Stimulated activated CD4-positive, alpha-beta T cell treated with anti-CD3 and anti-CD28 coated beads, Interleukin-12 subunit alpha, Interleukin-12 subunit beta, amount 100 ng/mL, for 4 hours (primary cell): ENCODE measurements at regions not wholly inside any gene's neighbourhood (a gene's known extent, or its start where the extent isn't known, plus 50 kb on each side); places are given as distances from the start of the nearest gene placed in this dataset.
"Not testable (repeated sequence)": the region's sequence is repeated elsewhere in the genome, so short reads cannot be mapped to it uniquely, and the experiment has no call there.

ENCODE experiments used
- DNase-seq: peaks from one replicate; pipeline ENCODE4 v3.0.0-alpha.2; 2020

GRCh38 chr14:57060276-57060955 is 208.3 kb downstream of the EXOC5 start:
- peak; percentile 24 for DNase-seq

DNA sequence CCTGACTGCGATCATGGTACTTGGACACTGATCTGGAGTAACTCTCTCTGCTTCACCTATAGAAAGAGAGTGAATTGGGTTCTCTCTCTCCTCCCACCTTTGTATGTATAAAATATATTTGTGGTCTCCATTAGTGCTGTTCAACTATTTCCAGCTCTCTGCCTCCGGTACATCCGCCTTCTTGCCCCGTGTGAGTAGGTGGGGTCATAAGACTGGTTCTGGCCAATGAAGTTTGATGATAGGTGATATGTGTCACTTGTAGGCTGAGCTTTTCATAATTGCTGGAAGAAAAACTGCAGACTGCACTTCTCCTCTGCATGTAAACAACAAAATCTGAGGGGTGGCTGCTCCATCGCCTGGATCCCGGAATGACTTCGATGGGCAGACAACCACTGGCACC is 210.4 kb downstream of the EXOC5 start:
- DNase-seq: no peak

GRCh38 chr14:57057803-57058202 is 210.9 kb downstream of the EXOC5 start:
- no peak for DNase-seq

DNA sequence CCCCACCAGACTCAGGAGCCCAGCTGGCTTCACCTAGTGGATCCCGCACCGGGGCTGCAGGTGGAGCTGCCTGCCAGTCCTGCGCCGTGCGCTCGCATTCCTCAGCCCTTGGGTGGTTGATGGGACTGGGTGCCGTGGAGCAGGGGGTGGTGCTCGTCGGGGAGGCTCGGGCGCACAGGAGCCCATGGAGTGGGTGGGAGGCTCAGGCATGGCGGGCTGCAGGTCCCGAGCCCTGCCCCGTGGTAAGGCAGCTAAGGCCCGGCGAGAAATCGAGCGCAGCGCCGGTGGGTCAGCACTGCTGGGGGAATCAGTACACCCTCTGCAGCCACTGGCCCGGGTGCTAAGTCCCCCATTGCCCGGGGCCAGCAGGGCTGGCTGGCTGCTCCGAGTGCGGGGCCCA is 212.2 kb downstream of the EXOC5 start:
- DNase-seq: not testable (repeated sequence)

DNA sequence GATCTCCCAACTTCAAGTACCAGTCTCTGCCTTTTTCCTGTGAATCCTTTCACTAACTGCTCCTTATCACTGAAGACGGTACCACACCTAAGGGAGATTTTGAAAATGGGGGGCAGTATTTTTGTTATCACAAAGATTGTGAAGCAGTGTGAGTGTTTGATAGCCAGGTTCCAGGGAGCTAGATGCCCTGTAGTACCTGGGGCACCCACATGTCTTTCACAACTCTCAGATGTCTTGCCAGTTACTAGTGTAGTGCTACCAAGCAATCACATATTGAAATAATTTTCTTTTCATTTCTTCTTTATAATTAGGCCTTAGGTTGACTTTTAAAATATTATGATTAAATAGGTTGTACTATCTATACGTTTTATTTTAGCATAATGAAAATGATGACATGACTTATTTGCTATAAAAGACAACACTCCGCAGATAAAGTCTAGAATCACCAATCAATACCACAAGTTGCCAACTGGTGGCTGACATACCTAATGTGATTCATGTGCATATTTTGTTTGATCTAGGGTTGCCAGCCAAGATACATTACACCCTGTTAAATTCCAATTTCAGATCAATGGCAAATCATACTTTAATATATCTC is 215.9 kb downstream of the EXOC5 start:
- no peak for DNase-seq

GRCh38 chr14:57051633-57052032 is 217.1 kb downstream of the EXOC5 start:
- DNase-seq: no peak

DNA sequence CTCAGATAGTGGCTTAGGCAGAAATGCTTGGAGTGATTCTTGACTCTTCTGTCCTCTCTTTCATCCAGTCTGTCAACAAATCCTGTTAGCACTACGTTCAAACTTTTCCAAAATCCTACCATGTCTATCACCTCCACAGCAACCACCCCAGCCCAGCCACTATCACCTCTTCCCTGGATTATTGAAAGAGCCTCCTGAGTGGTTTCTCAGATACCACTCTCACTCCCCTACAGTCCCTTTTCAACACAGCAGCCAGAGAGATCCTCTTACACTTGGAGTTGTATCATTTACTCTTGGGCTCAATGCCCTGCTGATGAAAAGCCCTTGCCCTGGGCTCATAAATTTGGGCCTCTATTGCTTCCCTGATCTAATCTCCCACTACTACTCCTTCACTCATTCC is 218.9 kb downstream of the EXOC5 start:
- no peak for DNase-seq

DNA sequence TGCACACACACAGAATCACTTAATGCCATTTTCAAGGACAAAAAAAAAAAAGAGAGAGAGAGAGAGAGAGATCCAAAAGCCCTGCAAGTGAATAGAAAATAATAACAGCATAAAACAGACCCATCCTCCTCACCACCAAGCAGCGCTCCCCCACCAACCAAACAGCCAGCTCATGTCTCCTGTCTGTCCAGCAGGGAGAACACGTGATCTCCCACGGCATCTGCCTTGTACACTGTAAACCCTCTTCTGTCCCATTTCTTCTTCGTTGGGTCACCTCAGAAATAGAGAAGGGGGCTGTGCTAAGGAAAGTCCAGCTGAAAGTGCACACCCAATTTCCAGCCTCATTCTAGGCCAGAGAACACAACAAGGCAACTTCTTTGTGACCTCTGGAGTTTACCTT is 222.5 kb downstream of the EXOC5 start:
- DNase-seq: no peak

GRCh38 chr14:57044101-57044973 is 224.4 kb downstream of the EXOC5 start:
- not testable (repeated sequence) for DNase-seq

- DNase-seq: no peak
Measured at GRCh38 chr14:57038689-57039088, 228.4 kb upstream of the OTX2 start.

DNA sequence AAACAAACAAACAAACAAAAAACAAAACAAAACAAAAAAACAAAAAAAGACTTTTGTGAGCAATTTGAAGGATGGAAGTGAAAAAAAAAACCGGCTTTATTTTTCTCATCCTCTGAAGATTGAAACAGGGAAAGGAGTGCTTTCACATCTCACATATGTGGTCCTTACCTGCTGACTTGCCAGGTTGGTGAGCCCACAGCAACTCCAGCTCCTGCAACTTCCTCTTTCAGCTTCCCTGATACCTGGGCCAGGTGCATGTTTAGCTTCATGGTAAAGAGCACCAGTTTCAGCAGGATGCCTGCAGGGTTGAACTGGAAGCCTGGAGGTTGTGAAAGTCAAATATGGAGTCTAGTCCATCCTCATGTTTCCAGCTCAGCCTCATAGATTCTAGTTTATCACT is 221.2 kb upstream of the OTX2 start:
- no peak for DNase-seq

GRCh38 chr14:57029620-57030253 is 219.5 kb upstream of the OTX2 start:
- no peak for DNase-seq

- DNase-seq: no peak
Measured at GRCh38 chr14:57025456-57025855, 215.2 kb upstream of the OTX2 start.

DNA sequence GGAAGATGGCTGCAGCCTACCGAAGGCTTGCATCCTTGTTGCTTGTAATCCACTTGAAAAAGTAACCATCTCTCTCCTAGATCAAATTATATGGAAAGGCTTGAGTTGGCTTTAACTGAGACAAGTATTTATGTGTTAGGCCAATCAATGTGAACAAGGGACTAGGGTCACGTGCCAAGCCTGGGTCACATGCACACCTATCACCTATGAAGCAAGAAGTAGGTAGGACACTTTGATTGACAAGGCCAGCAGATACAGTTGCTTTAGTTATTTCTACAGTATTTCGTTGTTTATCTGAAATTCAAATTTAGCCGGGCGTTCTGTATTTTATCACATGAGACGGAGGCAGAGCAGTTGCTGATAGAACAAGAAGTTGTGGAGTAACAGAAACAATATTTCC is 212.3 kb upstream of the OTX2 start:
- no peak for DNase-seq

- no peak for DNase-seq
Measured at GRCh38 chr14:57018065-57018464, 207.8 kb upstream of the OTX2 start.

DNA sequence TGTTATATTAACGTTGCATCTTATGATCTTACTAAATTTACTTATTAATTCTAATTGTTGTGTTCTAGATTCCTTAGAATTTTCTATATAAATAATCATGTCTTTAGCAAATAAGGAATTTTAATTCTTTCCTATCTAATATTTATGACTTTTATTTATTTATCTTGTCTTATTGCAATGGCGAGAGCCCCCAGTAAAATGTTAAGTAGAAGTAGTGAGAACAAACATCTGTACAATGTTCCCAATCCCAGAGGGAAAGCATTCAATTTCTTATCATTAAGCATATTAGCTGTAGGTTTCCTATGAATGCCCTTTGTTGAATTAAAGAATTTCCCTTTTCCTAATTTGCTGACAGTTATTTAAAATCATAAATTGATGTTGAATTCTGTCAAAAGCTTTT is 203.7 kb upstream of the OTX2 start:
- no peak for DNase-seq

GRCh38 chr14:57009585-57010515 is 199.6 kb upstream of the OTX2 start:
- no peak for DNase-seq

GRCh38 chr14:57008534-57008933 is 198.3 kb upstream of the OTX2 start:
- no peak for DNase-seq

- DNase-seq: no peak
Measured at GRCh38 chr14:56998728-56999127, 188.4 kb upstream of the OTX2 start.

GRCh38 chr14:56996721-56997399 is 186.6 kb upstream of the OTX2 start:
- no peak for DNase-seq

DNA sequence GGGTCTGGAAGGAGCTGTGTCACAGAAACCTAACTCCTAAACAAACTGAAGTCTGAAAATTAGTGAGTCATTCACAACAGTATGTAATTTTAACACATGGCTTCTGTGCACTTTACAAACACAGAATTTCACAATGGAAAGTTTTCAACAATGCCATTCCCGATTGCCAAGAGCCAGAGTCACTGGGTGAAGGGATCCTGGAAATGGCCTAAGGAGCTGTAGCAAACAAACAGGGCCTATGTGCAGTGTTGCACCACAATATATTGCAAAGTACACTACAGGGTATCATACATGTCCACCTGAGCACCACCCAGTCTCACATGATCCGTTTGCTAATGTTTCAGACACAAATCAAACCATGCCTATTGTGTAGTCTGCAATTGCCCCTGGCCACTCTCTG is 184.7 kb upstream of the OTX2 start:
- DNase-seq: no peak

DNA sequence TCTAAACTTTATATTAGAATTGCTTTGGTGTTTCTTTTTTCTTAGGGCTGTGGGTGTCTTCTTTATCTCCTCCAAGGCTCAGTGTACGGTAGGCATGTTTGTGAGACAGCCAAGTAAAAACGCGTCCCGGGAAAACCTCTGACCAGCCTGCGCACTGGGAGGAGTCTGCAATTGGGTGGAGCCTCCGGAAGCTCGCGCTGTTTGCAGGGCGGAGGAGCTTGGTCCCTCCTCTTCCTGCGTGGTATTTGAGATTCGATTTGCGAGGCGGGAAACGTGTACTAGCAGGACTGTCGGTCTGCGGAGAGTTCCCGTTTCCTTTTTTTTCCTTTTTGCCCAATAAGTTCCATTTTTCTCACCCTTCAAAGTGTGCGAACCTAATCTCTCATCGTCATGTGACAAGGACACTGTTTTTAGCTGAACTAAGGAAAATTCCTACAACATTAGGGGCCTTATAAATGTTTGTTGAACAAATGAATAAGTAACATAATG is 182.1 kb upstream of the OTX2 start:
- DNase-seq: no peak
